ENCODE measurements at regions not wholly inside any gene's neighbourhood (a gene's known extent, or its start where the extent isn't known, plus 50 kb on each side); places are given as distances from the start of the nearest gene placed in this dataset.
"Not testable (repeated sequence)": the region's sequence is repeated elsewhere in the genome, so short reads cannot be mapped to it uniquely, and the experiment has no call there.

DNA sequence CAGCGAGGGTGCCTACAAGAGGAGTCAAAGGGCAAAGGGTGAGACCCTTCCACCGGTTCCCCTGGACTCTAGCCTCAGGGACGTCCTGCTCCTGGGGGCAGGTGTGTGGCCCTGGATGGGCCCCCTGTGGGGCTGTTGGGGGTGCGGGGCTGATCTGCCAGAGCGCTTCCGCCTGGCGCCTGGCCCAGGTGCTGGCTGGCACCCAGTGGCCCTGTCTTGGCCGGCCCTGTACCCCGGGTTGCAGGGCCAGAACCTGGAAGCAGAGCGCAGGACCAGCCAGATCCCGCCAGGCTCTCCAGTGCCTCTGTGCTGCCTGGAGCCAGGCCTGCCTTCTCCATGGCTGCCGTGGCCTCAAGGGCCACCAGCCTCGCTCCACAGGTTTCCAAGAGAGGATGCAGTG is 1625.8 kb upstream of the GOT2 start:
- not testable (repeated sequence) for TF ChIP-seq EZH2 (IDR thresholded peaks at IDR 0.05; ENCODE audit: insufficient read depth, poor library complexity, severe bottlenecking); EZH2phosphoT487 (IDR thresholded peaks at IDR 0.05; ENCODE audit: insufficient read depth, low read depth)
